ENCODE measurements at regions not wholly inside any gene's neighbourhood (a gene's known extent, or its start where the extent isn't known, plus 50 kb on each side); places are given as distances from the start of the nearest gene placed in this dataset.

DNA sequence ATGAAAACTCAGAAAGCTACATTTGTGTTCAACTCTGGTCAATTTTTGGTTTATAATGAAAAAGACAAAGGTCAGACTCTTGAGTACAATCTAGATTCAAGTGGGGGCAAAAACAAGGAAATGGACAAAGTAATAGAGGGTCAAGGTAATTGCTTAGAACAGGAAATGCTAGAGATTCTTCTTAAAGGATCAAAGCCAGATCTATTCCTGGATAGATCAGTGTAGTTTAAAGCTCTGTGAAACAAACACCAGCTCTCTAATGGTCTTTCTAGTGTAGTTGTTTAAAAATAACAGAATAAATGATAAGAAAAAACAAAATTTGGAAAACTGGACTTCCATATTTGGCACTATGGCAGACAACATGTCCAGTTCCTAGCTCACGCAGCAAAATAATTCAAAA is 70.7 kb upstream of the SLC8A3 start:
- TF ChIP-seq TARDBP (IDR thresholded peaks at IDR 0.05) (no peak), FOXM1 (IDR thresholded peaks at IDR 0.05; ENCODE audit: borderline replicate concordance) (no peak), ZNF384 (IDR thresholded peaks at IDR 0.05) (no peak), ARNT (IDR thresholded peaks at IDR 0.05) (no peak), FOXA1 (IDR thresholded peaks at IDR 0.05) (no peak), LEF1 (IDR thresholded peaks at IDR 0.05; ENCODE audit: borderline replicate concordance) (no peak), SUZ12 (IDR thresholded peaks at IDR 0.05) (no peak)

Measured in HEK293T (cell line).